Gastrocnemius medialis (tissue), 4 donors: ENCODE measurements at regions not wholly inside any gene's neighbourhood (a gene's known extent, or its start where the extent isn't known, plus 50 kb on each side); places are given as distances from the start of the nearest gene placed in this dataset.

Experiments
- POLR2A ChIP-seq, 2 donors: fragments of 450-650 bp; IDR thresholded peaks; one replicate each; pipeline ENCODE4 v1.6.1; 2017; ENCODE audit warnings: antibody characterized with exemption in 2 of 2, mild to moderate bottlenecking in 2 of 2, moderate library complexity in 2 of 2
- TF ChIP-seq, protein P1 (sequence below), 5 experiments: fragments of 450-650 bp in 3 of 5; fragments of 200-600 bp in 2 of 5; sonication (generic) in 2 of 5; IDR thresholded peaks in 4 of 5; conservative IDR thresholded peaks in 1 of 5; 1 replicate in 4 of 5; 2 replicates in 1 of 5; pipeline ENCODE4 v1.5.1; 2016 to 2019; ENCODE audit warnings: antibody characterized with exemption in 5 of 5, mild to moderate bottlenecking in 3 of 5, moderate library complexity in 3 of 5

GRCh38 chr1:218804014-218804785 lies 369.5 kb upstream of the LYPLAL1 start:
- TF ChIP-seq, protein P1, sequence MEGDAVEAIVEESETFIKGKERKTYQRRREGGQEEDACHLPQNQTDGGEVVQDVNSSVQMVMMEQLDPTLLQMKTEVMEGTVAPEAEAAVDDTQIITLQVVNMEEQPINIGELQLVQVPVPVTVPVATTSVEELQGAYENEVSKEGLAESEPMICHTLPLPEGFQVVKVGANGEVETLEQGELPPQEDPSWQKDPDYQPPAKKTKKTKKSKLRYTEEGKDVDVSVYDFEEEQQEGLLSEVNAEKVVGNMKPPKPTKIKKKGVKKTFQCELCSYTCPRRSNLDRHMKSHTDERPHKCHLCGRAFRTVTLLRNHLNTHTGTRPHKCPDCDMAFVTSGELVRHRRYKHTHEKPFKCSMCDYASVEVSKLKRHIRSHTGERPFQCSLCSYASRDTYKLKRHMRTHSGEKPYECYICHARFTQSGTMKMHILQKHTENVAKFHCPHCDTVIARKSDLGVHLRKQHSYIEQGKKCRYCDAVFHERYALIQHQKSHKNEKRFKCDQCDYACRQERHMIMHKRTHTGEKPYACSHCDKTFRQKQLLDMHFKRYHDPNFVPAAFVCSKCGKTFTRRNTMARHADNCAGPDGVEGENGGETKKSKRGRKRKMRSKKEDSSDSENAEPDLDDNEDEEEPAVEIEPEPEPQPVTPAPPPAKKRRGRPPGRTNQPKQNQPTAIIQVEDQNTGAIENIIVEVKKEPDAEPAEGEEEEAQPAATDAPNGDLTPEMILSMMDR (IDR thresholded peaks at IDR 0.05 in 4 of 5, conservative IDR thresholded peaks at IDR 0.05 in 1 of 5) = no peak
- no peak for TF ChIP-seq POLR2A (IDR thresholded peaks at IDR 0.05)
